Sigmoid colon (tissue), 3 donors: ENCODE measurements at regions not wholly inside any gene's neighbourhood (a gene's known extent, or its start where the extent isn't known, plus 50 kb on each side); places are given as distances from the start of the nearest gene placed in this dataset.

Source experiments
- CTCF ChIP-seq, 4 experiments: fragments of 450-650 bp in 3 of 4; fragments of 200-600 bp in 1 of 4; IDR thresholded peaks; one replicate each; pipeline ENCODE4 v1.5.1; 2016 to 2019; ENCODE audit warnings: antibody characterized with exemption in 4 of 4, mild to moderate bottlenecking in 3 of 4, moderate library complexity in 2 of 4
- POLR2A ChIP-seq, 2 donors: fragments of 450-650 bp; IDR thresholded peaks; one replicate each; pipeline ENCODE4 v1.6.1; 2016; ENCODE audit warnings: antibody characterized with exemption in 2 of 2, mild to moderate bottlenecking in 2 of 2, moderate library complexity in 2 of 2

GRCh38 chr14:98743536-98743935 is 528.5 kb downstream of the BCL11B start:
- TF ChIP-seq POLR2A (IDR thresholded peaks at IDR 0.05) (no peak), CTCF (IDR thresholded peaks at IDR 0.05) (no peak)
